Endothelial cell of umbilical vein (primary cell): ENCODE measurements at regions not wholly inside any gene's neighbourhood (a gene's known extent, or its start where the extent isn't known, plus 50 kb on each side); places are given as distances from the start of the nearest gene placed in this dataset.

Experiments used
- EZH2 ChIP-seq: IDR thresholded peaks from 2 replicates; pipeline ENCODE4 v1.6.1; 2012; ENCODE audit warnings: borderline replicate concordance, low read depth, mild to moderate bottlenecking, moderate library complexity, low read length, inconsistent platforms; ENCODE audit not compliant: severe bottlenecking
- FOS ChIP-seq: IDR thresholded peaks from 2 replicates; pipeline ENCODE4 v1.6.1; 2011; ENCODE audit warnings: mild to moderate bottlenecking, low read length, moderate library complexity, borderline replicate concordance; ENCODE audit not compliant: insufficient read depth
- GATA2 ChIP-seq: IDR thresholded peaks from 2 replicates; pipeline ENCODE4 v1.7.0; 2011; ENCODE audit warnings: low read depth, mild to moderate bottlenecking, moderate library complexity, mixed read lengths, low read length; ENCODE audit not compliant: insufficient read length, insufficient read depth
- JUN ChIP-seq: IDR thresholded peaks from 2 replicates; pipeline ENCODE4 v1.6.1; 2011; ENCODE audit warnings: borderline replicate concordance, low read depth; ENCODE audit not compliant: insufficient read length, insufficient read depth
- MYC ChIP-seq: IDR thresholded peaks from one replicate; pipeline ENCODE4 v1.6.1; 2011; ENCODE audit warnings: mild to moderate bottlenecking, low read depth, low read length
- POLR2A ChIP-seq: IDR thresholded peaks from 2 replicates; pipeline ENCODE4 v1.6.1; 2012; ENCODE audit warnings: low read depth, mild to moderate bottlenecking, control low read depth, low read length
- POLR2AphosphoS5 ChIP-seq: IDR thresholded peaks from 2 replicates; pipeline ENCODE4 v1.6.1; 2012; ENCODE audit warnings: low read depth, mild to moderate bottlenecking, control low read depth, low read length, moderate library complexity; ENCODE audit not compliant: insufficient read depth
- TF ChIP-seq, protein P1 (sequence below), 2 donors: IDR thresholded peaks; 1 replicate in 1 of 2; 2 replicates in 1 of 2; pipeline ENCODE4 v1.5.1; 2011; ENCODE audit warnings: low read length in 2 of 2, mild to moderate bottlenecking in 2 of 2, moderate library complexity in 2 of 2, control low read depth in 1 of 2, inconsistent platforms in 1 of 2, low read depth in 1 of 2; ENCODE audit not compliant: insufficient read depth in 1 of 2; ENCODE audit errors: extremely low read depth in 1 of 2
- TF ChIP-seq, protein P2 (sequence below): IDR thresholded peaks from 2 replicates; pipeline ENCODE4 v1.6.1; 2011; ENCODE audit not compliant: insufficient read depth, insufficient read length

DNA sequence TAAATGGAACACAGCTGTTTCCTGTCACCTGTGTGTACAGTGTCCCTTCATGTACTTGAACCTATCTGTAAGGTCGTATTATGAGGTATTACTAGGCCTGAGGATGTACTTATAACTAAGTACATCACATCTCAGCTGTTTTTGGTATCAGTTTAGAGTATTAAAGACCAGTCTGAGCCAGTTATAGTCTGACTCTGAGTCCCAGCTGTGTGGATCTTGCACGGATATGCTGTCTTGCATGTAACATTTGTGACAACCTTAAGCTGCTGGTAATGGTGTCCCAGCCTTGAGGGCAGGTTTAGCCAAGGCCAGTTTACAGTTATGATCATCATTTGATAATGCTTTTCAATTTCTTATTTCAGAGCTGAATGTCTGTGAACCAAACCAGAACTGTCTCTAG, 496.3 kb downstream of the SLC4A3 start:
- TF ChIP-seq, protein P1, sequence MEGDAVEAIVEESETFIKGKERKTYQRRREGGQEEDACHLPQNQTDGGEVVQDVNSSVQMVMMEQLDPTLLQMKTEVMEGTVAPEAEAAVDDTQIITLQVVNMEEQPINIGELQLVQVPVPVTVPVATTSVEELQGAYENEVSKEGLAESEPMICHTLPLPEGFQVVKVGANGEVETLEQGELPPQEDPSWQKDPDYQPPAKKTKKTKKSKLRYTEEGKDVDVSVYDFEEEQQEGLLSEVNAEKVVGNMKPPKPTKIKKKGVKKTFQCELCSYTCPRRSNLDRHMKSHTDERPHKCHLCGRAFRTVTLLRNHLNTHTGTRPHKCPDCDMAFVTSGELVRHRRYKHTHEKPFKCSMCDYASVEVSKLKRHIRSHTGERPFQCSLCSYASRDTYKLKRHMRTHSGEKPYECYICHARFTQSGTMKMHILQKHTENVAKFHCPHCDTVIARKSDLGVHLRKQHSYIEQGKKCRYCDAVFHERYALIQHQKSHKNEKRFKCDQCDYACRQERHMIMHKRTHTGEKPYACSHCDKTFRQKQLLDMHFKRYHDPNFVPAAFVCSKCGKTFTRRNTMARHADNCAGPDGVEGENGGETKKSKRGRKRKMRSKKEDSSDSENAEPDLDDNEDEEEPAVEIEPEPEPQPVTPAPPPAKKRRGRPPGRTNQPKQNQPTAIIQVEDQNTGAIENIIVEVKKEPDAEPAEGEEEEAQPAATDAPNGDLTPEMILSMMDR (IDR thresholded peaks at IDR 0.05; ENCODE audit: extremely low read depth in 1 of 2, insufficient read depth in 1 of 2, low read depth in 1 of 2, low read length in 2 of 2) = no peak
- TF ChIP-seq EZH2 (no peak), POLR2A (no peak), POLR2AphosphoS5 (no peak), GATA2 (no peak), FOS (no peak), MYC (no peak), JUN (no peak)
- TF ChIP-seq, protein P2, sequence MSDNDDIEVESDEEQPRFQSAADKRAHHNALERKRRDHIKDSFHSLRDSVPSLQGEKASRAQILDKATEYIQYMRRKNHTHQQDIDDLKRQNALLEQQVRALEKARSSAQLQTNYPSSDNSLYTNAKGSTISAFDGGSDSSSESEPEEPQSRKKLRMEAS = no peak
